HG03064 (cell line): ENCODE measurements at regions not wholly inside any gene's neighbourhood (a gene's known extent, or its start where the extent isn't known, plus 50 kb on each side); places are given as distances from the start of the nearest gene placed in this dataset.
"Not testable (repeated sequence)": the region's sequence is repeated elsewhere in the genome, so short reads cannot be mapped to it uniquely, and the experiment has no call there.

Experiments used
- ATAC-seq: cut with Tn5 transposase; IDR thresholded peaks from one replicate; pipeline ENCODE4 v1.9.1; 2021; ENCODE audit warnings: low read depth; ENCODE audit not compliant: unreplicated experiment

DNA sequence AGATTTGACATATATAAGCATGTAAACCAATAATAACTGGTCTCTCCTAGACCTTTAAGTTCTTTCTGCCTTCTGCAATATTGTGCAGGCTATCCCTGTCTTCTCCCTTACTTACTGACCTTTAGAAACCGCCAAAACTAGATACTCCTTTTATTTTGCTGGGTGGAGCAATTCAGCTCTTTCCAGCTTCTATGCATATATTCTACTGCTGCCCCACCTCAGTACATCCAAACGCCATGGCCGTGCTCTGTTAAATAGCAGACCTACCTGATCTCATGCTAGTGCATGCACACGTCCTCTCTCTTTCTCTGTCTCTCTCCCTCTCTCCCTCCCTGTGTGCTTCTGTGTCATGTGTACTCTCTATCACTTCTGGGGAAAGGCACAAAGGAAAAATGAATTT, 76.7 kb upstream of the CAPRIN1 start:
- no peak for ATAC-seq

DNA sequence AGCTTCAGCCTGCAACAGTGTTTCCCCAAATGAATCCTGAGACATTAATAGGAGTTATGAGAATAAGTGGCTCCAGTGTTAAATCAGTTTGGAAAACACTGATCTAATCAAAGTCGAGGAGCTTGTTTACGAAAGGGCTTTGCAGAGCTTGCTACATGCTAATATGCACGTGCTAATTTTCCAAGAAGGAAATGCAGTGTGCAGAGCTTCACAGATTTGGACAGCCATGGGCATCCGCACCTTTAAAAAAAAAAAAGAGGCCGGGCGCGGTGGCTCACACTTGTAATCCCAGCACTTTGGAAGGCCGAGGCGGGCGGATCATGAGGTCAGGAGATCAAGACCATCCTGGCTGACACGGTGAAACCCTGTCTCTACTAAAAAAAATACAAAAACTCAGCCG, 79.7 kb upstream of the LMO2 start:
- ATAC-seq, result not testable (repeated sequence)

DNA sequence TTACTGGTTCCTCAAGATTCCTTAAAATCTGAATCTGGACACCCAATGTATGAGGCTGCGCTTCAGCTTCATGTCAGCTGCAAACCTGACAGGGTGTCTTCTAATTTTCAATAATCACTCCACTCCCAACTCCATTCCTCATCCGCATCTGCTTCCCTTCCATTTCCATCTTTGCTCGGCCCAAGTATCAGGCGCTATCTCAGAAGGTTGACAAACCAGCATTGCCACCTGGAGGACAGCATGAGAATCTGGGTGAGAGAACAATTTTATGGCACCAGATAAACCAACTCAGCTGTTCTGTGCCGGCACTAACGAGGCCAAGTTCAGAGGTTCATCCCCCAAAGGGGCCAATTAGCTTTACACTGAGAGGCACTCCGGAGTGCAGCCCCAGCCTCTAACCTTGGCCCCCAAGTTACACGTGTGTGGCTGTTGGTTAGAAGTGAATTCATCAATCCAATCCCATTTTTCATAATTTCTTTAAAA, 79.1 kb upstream of the LMO2 start:
- no peak for ATAC-seq

DNA sequence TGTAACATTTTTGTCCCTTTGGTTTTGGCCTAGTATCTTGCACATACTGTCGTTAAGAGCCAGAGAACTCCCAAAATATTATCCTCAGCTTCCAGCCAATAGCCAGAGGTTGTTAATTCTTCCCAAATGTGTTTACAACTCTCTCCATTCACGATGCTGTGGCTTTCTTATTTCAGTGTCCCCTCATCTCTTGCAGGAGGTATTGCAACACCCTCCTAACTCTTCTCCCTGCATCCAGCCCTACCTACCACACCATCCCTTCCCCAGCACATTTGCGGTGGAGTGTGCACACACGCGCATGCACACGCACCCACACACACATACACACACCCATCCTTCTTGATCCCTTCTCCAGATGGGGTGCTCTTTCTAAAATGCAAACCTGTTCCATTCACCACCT, 75.6 kb upstream of the LMO2 start:
- ATAC-seq, result no peak

DNA sequence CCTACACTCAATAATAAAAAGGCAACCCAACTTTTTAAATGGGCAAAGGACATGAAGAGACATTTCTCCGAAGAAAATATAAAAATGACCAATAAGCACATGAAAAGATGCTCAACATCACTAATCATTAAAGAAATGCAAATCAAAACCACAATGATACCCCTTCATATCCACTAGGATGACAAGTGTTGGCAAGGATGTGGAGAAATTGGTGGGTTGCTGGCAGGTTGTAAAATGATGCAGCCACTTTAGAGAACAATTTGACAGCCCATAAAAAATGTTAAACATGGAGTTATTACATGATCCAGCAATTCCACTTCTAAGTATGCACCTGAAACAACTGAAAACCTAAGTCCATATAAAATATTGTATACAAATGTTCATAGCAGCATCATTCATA, 73.2 kb upstream of the LMO2 start:
- ATAC-seq, result no peak

DNA sequence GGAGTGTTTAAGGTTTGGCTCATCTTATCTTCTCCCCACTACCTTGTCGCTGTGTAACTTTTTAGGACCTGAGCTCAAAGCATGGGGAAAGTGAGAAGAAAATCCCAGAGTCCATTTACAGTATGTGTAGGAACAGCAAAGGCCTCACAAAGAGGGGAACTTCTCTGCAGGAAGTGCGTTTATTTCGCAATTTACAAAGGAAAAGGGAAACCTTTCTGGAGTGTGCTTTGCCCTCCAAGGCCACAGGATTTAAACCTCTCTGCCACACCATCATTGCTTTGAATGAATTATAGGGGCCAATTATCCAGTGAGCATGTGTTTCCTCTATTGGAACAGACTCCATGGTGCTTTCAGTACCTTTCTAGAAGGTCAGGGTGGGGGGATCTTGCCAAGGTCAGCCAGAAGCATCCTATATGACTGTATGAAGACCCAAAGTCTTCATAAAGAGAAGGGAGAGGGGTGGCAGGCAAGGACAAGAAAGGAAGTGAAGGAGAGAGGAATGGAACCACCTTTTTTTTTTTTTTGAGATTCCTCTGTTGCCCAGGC, 68.1 kb upstream of the LMO2 start:
- ATAC-seq, result no peak

DNA sequence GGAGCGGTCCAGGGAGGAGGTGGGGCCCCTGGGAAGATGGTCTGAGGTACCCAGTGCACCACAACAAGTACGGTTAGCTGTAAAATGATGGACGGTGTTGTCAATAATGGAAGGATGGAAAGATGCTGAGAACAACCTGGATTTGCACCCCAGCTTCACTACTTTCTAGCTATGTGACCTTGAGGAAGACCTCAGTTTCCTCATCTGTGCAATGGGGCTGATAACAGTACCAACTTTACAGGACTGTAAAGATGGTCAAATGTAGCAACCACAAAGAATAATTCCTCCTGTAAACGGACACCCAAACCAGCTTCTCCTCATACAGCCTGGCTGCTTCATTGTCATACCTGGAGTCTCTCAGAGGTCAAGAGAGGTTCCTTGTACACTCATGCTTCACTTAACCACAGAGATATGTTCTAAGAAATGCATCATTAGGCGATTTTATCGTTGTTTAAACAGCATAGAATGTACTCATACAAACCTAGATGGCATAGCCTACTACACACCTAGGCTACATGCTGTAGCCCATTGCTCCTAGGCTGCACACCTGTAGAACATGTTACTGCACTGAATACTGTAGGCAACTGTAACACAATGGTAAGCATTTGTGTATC, 65.5 kb upstream of the LMO2 start:
- ATAC-seq, result no peak

DNA sequence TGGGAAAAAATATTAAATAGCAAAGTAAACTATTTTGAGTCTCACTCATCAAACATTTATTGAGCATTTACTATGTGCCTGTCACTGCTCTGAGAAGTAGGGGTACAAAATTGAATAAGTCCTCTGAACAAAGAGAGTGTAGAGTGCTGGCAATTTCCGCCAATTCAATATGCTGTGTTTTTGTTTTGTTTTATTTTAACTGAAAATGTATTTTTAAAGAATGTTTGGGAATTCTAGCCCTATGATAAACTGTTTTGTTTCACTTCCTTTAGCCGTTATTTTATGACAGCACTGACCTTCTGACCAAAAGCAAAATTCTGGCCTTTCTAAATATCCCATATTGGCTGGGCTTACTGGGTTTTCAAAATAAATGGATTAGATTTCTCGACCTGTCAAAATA, 64.7 kb upstream of the LMO2 start:
- ATAC-seq, result no peak

DNA sequence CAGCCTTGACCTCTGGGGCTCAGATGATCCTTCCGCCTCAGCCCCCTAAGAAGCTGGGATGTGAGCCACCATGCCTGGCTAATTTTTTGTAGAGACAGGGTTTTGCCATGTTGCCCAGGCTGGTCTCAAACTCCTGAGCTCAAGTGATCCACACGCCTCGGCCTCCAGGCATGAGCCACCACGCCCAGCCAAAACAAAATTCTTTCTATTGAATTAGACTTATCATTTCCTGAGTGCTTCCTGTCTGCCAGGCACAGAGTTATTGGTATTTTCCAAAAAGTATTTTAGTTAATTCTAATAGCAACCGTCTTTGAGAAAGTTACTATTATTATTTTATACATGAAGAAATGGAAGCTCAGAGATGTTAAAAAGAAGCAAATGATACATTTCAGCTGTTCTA, 61.4 kb upstream of the LMO2 start:
- ATAC-seq, result no peak

DNA sequence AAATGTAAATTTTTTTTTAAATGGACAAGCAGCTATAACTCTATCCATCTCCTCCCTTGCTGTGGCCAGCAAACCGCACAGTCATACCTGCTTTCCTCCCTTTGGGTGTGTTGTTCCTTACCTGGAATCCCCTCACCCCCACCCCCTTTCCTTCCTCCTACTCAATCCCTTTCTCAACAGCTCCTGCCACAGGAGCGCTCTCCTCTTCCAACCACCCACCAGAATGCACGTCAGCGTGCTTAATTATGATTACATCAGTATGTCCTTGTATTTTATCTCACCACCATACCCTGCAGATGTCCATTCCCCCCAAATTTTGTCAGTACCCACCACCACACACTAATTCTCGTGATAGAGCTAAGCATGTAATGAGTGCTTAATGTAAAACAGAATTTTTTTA, 60.9 kb upstream of the LMO2 start:
- ATAC-seq, result no peak

DNA sequence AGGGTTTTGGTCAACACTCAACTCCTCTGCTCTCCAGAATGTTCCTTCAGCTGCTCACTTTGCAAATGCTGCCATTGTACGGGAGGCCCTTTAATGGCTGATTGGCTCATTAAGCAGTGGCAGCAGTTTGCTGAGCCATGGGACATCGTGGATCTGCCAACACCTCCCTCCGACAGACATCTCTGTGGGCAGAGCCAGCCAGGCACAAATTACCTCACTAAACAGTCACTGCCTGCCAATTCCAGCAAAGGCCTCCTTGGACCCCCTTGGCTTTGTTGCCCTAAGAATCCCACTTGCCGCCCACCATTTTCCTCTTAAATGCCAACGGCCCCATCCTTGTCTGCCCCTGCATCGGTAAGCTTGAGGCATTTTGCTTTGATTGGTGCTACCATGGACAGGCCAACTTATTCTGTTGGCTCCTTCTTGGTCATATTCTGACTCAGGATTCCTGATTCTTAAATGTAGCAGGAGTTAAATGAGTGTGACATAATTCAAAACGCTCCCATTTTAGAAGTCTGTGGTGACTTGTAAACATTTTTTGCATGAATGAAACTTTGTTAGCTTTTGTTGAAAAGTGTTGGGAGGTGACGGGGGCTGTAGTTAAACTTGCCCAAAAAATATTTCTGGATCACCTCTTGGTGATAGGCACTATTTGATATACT, 57.5 kb upstream of the LMO2 start:
- no peak for ATAC-seq

DNA sequence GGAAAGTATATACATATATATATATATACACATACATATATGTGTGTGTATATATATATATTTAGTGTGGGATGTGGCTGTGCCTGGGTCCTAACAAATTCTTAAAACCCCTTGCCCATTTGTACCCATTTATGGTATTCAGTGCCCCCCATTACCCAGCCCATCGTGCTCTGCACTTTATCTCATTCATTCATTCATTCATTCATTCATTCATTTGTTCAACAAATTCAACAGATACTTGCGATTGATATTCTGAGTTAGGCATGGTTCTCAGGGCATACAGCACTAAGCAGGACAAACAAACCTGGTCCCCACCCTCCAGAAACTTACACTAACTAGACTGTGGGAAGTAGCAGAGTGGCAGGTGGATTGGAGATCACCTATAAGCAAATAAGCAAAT, 56.6 kb upstream of the LMO2 start:
- no peak for ATAC-seq

DNA sequence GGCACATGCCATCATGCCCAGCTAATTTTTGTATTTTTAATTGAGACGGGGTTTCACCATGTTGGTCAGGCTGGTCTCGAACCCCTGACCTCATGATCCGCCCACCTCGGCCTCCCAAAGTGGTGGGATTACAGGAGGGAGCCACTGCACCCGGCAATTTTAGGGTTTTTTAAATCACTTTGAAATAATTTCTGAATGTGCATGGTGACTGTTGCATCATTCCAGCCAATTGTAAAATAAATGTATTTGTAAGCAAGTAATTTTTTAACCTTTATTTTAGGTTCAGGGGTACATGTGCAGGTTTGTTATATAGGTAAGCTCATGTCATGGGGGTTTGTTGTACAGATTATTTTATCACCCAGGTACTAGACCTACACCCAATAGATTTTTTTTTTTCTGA, 56.0 kb upstream of the LMO2 start:
- not testable (repeated sequence) for ATAC-seq

DNA sequence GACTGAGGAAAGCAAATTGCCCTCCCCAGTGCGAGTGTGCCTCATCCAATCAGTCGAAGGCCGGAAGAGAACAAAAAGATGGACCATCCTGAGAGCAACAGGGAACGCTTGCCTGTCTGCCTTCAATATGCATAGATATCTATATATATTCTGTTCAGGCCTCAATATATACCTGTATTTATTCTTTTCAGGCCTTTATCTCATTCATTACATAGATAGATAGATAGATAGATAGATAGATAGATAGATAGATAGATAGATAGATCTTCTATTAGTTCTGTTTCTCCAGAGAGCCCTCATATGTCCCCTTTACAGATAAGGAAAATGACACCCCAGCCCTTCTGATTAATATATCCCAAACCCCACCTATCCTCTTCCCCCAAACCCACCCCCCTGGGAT, 55.1 kb upstream of the LMO2 start:
- ATAC-seq, result no peak

DNA sequence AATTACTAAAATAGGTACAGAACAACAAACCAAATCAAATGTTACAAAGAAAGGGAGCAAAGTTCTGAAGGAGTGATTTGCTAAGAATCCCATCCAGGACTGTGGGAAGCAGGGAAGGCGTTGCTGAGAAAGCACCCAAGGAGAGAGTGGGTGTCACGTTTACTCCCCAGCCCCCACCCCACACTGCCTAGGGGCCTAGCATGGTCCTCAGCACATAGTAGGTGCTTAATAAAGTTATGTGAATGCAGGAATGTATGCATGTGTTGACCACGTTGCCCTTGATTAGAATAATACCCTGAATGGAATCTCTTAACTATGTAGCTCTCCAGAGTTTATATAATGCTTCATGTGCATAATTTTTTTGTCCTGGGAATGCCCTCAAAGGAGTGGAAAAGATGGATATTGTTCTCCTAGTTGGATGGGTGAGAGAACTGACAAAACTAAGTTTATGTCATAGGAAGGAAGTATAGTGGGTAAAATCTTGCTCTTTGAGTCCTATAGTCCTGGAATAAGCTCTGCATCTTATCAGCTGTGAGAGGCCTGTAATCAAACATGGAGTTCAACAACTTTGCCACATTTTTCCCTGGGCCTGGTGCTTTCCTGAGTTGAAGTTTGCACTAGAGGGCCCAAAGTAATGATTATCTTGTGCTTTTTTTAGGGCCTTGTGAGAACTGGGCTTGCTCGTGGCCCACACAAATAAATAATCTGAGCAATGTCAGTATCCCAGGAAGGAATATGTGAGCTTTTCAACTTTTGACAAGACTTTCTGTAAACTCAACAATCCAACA, 53.8 kb upstream of the LMO2 start:
- ATAC-seq, result no peak

DNA sequence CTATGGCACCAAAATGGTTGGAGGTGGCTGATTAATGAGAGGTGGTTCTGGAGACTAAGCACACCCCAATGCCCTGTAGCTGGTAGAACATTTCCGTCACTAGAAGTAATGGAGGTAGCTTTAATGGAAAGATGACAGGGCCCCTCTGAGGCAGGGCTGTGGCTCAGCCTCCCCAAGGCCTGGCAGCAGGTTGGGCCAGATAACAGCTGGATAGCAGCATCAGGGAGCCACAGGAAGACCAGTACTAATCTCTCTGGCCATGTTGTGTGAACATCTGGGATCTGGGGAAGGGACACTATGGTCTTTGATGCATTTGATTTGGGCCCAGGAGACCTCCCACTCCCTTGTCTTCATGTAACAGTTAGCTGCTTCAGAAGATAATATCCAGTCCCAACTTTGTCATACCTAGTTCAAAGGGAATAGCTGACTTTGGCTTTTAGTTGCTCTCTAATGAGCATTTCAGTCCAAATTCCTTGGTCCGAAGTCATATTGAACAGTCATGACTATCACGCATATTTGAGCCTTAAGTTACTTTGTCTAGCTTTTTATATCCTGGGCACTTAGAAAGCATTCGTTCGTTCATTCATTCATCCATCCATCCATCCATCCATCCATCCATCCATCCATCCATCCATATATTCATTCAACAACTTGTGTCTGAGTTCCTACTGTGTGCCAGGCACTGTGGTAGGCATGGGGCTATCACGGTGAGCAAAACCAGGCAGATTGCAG, 53.0 kb upstream of the LMO2 start:
- no peak for ATAC-seq

DNA sequence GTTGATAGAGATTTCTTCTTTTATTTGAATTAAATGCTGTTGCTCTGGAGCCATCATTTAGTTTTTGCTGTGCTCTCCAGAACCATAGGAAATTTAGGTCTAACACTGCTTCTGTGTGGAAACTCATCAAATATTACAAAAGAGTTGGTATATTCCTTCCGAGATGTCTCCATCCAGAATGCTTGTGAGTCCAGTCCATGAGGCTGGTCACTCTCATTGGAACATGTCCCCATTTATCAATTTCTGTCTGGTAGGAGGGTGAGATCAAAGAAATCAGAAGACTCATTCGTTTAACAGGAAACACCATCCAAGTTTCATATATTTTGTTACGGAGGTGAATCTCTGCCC, 52.4 kb upstream of the LMO2 start:
- no peak for ATAC-seq

DNA sequence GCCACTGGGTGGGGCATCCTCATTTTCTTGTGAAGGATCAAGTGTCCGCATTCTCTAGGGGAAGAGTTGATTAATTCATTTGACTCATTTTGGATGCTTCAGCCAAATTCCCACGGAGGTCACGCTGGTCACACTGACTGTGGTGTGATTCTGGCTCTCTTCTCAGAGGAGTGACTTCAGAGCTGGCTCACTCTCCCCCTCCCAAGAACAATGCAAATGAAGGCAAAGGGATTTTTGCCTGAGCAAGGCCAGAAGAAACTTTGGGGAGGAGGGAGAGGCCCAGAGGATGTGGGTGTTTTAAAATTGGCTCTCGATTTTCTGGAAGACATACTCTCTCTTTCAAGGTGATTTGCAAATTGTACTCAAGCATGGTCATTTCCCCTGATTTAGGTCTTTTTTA, 51.1 kb upstream of the LMO2 start:
- no peak for ATAC-seq

DNA sequence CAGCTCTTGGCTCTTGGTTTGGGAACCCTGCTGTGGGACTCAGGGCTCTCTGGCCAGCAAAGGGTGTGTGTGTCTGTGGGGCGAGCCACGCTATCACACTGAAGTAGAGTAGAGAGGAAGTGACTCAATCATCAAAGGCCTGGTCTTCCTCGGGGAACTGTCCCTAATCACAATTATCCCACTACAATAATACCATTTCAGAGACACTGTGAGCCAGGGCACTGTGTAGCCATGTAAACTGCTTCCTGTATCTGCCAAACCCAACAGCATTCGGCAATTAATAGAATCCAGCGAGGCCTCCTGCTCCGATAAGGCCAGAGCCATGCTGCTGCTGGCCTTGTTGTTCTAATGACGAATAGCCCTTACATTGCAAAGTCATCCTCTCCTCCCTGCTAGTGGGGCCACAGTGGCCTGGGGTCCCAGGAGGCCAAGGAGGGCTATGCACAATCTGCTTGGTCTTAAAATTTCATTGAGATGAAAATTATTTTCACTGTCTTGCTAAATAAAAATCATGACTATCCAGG, 49.8 kb upstream of the LMO2 start:
- no peak for ATAC-seq
